ENCODE measurements at regions not wholly inside any gene's neighbourhood (a gene's known extent, or its start where the extent isn't known, plus 50 kb on each side); places are given as distances from the start of the nearest gene placed in this dataset.

- Histone ChIP-seq H3K36me3 (replicated peaks; ENCODE audit: insufficient read depth, low read depth) (no peaks in the 10 kb centered on the region), H2AFZ (no peak overlapping the region), H4K20me1 (ENCODE audit: insufficient read depth, poor library complexity, severe bottlenecking) (no peaks in the 10 kb centered on the region), H3K27me3 (no peaks in the 10 kb centered on the region), H3K27ac (no peak overlapping the region), H3K4me3 (no peak overlapping the region), H3K9me2 (replicated peaks; ENCODE audit: insufficient read depth) (no peaks in the 10 kb centered on the region), H3K9me3 (ENCODE audit: low read depth) (no peaks in the 10 kb centered on the region), H3K79me2 (no peaks in the 10 kb centered on the region), H3K4me2 (no peak overlapping the region), H3K4me1 (ENCODE audit: insufficient read depth) (no peaks in the 10 kb centered on the region)
- TF ChIP-seq EZH2 (IDR thresholded peaks at IDR 0.05; ENCODE audit: borderline replicate concordance) (no peak), CTCF (IDR thresholded peaks at IDR 0.05; ENCODE audit: poor library complexity) (no peak), EZH2phosphoT487 (IDR thresholded peaks at IDR 0.05; ENCODE audit: low read depth, severe bottlenecking, unreplicated experiment) (no peak)
- no peak for DNase-seq (ENCODE audit: low spot score)
- WGBS (ENCODE audit: low lambda C conversion rate, missing lambda C conversion rate): 46% methylated on average over 1 of the region's 1 CpG
Measured at GRCh38 chr6:165744555-165745228, 81.7 kb upstream of the PDE10A start.

- no peak for DNase-seq (ENCODE audit: low spot score)
- WGBS (ENCODE audit: low lambda C conversion rate, missing lambda C conversion rate): 84% methylated on average over 6 of the region's 6 CpGs
- no peaks in the 10 kb centered on the region for H3K9me2 ChIP-seq (replicated peaks; ENCODE audit: insufficient read depth)
- H4K20me1 ChIP-seq (ENCODE audit: insufficient read depth, poor library complexity, severe bottlenecking): no peaks in the 10 kb centered on the region
- no peak overlapping the region for H3K27ac ChIP-seq
- no peaks in the 10 kb centered on the region for H3K27me3 ChIP-seq
- no peak overlapping the region for H3K4me2 ChIP-seq
- H3K36me3 ChIP-seq (replicated peaks; ENCODE audit: insufficient read depth, low read depth): no peaks in the 10 kb centered on the region
- no peaks in the 10 kb centered on the region for H3K79me2 ChIP-seq
- TF ChIP-seq EZH2 (IDR thresholded peaks at IDR 0.05; ENCODE audit: borderline replicate concordance) (no peak), CTCF (IDR thresholded peaks at IDR 0.05; ENCODE audit: poor library complexity) (no peak), EZH2phosphoT487 (IDR thresholded peaks at IDR 0.05; ENCODE audit: low read depth, severe bottlenecking, unreplicated experiment) (no peak)
- H2AFZ ChIP-seq: no peak overlapping the region
- H3K4me3 ChIP-seq: no peak overlapping the region
- H3K9me3 ChIP-seq (ENCODE audit: low read depth): no peaks in the 10 kb centered on the region
- H3K4me1 ChIP-seq (ENCODE audit: insufficient read depth): no peaks in the 10 kb centered on the region
Measured at GRCh38 chr6:165743366-165743898, 80.4 kb upstream of the PDE10A start.

- 89% methylated on average over 7 of the region's 7 CpGs for WGBS (ENCODE audit: low lambda C conversion rate, missing lambda C conversion rate)
- no peak for TF ChIP-seq CTCF (IDR thresholded peaks at IDR 0.05; ENCODE audit: poor library complexity)
- no peak for TF ChIP-seq EZH2 (IDR thresholded peaks at IDR 0.05; ENCODE audit: borderline replicate concordance)
- no peak for TF ChIP-seq EZH2phosphoT487 (IDR thresholded peaks at IDR 0.05; ENCODE audit: low read depth, severe bottlenecking, unreplicated experiment)
Measured at GRCh38 chr6:165742047-165742446, 79.0 kb upstream of the PDE10A start.

More at GRCh38 chr6:165742047-165742446, 79.0 kb upstream of the PDE10A start:
- Histone ChIP-seq H3K4me2 (no peak overlapping the region), H3K27ac (no peak overlapping the region), H4K20me1 (ENCODE audit: insufficient read depth, poor library complexity, severe bottlenecking) (no peaks in the 10 kb centered on the region), H3K36me3 (replicated peaks; ENCODE audit: insufficient read depth, low read depth) (no peaks in the 10 kb centered on the region), H3K9me3 (ENCODE audit: low read depth) (no peaks in the 10 kb centered on the region), H3K4me1 (ENCODE audit: insufficient read depth) (no peaks in the 10 kb centered on the region), H3K9me2 (replicated peaks; ENCODE audit: insufficient read depth) (no peaks in the 10 kb centered on the region), H3K4me3 (no peak overlapping the region), H3K79me2 (no peaks in the 10 kb centered on the region), H3K27me3 (no peaks in the 10 kb centered on the region), H2AFZ (no peak overlapping the region)
- DNase-seq (ENCODE audit: low spot score): no peak

Measured in hepatocyte (in vitro differentiated cells).